WI38 (cell line): ENCODE measurements at regions not wholly inside any gene's neighbourhood (a gene's known extent, or its start where the extent isn't known, plus 50 kb on each side); places are given as distances from the start of the nearest gene placed in this dataset.

Experiments
- H3K4me3 ChIP-seq: 2 replicates; pipeline ENCODE4 v1.5.1; 2011; ENCODE audit warnings: low read depth, mild to moderate bottlenecking, control low read depth, low read length
- CTCF ChIP-seq: IDR thresholded peaks from 2 replicates; pipeline ENCODE4 v1.5.1; 2012; ENCODE audit warnings: low read depth, mild to moderate bottlenecking, control low read depth, low read length

GRCh38 chrX:136975684-136976470, 57.9 kb downstream of the GPR101 start:
- H3K4me3 ChIP-seq: no peak overlapping the region
- TF ChIP-seq CTCF: no peak

- TF ChIP-seq CTCF: no peak
- H3K4me3 ChIP-seq: no peak overlapping the region
Observed at GRCh38 chrX:136967966-136968365, 65.8 kb downstream of the GPR101 start.

- TF ChIP-seq CTCF: no peak
- H3K4me3 ChIP-seq: no peak overlapping the region
Observed at GRCh38 chrX:136963973-136964372, 69.8 kb downstream of the GPR101 start.

- TF ChIP-seq CTCF: no peak
- no peak overlapping the region for H3K4me3 ChIP-seq
Observed at GRCh38 chrX:136961594-136962135, 72.1 kb downstream of the GPR101 start.

- no peak for TF ChIP-seq CTCF
- H3K4me3 ChIP-seq: no peak overlapping the region
Observed at GRCh38 chrX:136954930-136955329, 74.4 kb upstream of the RBMX start.

GRCh38 chrX:136953867-136954787, 73.6 kb upstream of the RBMX start:
- TF ChIP-seq CTCF: peak; percentile 64
- no peak overlapping the region for H3K4me3 ChIP-seq
